H1 (cell line): ENCODE measurements at regions not wholly inside any gene's neighbourhood (a gene's known extent, or its start where the extent isn't known, plus 50 kb on each side); places are given as distances from the start of the nearest gene placed in this dataset.
A peak's percentile ranks its signal among the peaks of the same experiment; 100 is the strongest.

Experiments
- CTCF ChIA-PET: fragments of 300-600 bp; sonication (Branson Sonifier 250); formaldehyde crosslinking; loops from one replicate; lab custom pipeline; 2021; ENCODE audit not compliant: partially characterized antibody; lab: Charles Lee
- POLR2A ChIA-PET: fragments of 300-600 bp; sonication (Branson Sonifier 250); formaldehyde crosslinking; loops from one replicate; lab custom pipeline; 2021; ENCODE audit warnings: inconsistent platforms; ENCODE audit not compliant: partially characterized antibody; lab: Charles Lee
- DNase-seq, 2 experiments: peaks; one replicate each; pipeline versions ENCODE4 v3.0.0 to v3.0.0-alpha.2; 2010 to 2022; ENCODE audit warnings: low spot score in 2 of 2, low read depth in 1 of 2, mixed read lengths in 1 of 2
- FAIRE-seq: peaks from 2 replicates; lab custom pipeline; 2011; peaks lifted over from hg19 to GRCh38; lab: Jason Lieb, UNC
- H2AFZ ChIP-seq: 2 replicates; pipeline ENCODE4 v1.8.1; 2012; ENCODE audit warnings: low read length, inconsistent platforms
- H2AK5ac ChIP-seq: 2 replicates; pipeline ENCODE4 v1.6.1; 2013; ENCODE audit warnings: low read depth, low read length
- H2BK120ac ChIP-seq: replicated peaks from 2 replicates; pipeline ENCODE3; 2013; ENCODE audit warnings: low read depth, low read length, inconsistent platforms
- H2BK12ac ChIP-seq: 2 replicates; pipeline ENCODE4 v1.6.1; 2013; ENCODE audit warnings: low read depth, low read length
- H2BK15ac ChIP-seq: 2 replicates; pipeline ENCODE4 v1.6.1; 2013; ENCODE audit warnings: low read length
- H2BK20ac ChIP-seq: 2 replicates; pipeline ENCODE4 v1.6.1; 2013; ENCODE audit warnings: low read length
- H2BK5ac ChIP-seq: 2 replicates; pipeline ENCODE4 v1.6.1; 2013; ENCODE audit warnings: low read depth, low read length
- H3K14ac ChIP-seq: 2 replicates; pipeline ENCODE4 v1.6.1; 2013; ENCODE audit warnings: inconsistent platforms; ENCODE audit not compliant: insufficient read length
- H3K18ac ChIP-seq: 2 replicates; pipeline ENCODE4 v1.6.1; 2013; ENCODE audit warnings: low read length; ENCODE audit errors: extremely low read depth
- H3K23ac ChIP-seq: 2 replicates; pipeline ENCODE4 v1.6.1; 2013; ENCODE audit warnings: inconsistent platforms; ENCODE audit not compliant: insufficient read length
- H3K23me2 ChIP-seq: 2 replicates; pipeline ENCODE4 v1.6.1; 2013; ENCODE audit warnings: low read depth, low read length
- H3K27ac ChIP-seq: 2 replicates; pipeline ENCODE4 v1.6.1; 2011; ENCODE audit warnings: low read depth, low read length, inconsistent platforms
- H3K27me3 ChIP-seq, 4 experiments: replicated peaks in 1 of 4; 1 replicate in 1 of 4; 2 replicates in 3 of 4; pipeline versions ENCODE4 v1.6.1 to v1.8.1; 2011 to 2013; ENCODE audit warnings: low read length in 3 of 4, mild to moderate bottlenecking in 3 of 4, inconsistent platforms in 2 of 4, mixed read lengths in 2 of 4, moderate library complexity in 1 of 4; ENCODE audit not compliant: control insufficient read depth in 3 of 4, insufficient read depth in 3 of 4; ENCODE audit errors: extremely low read depth in 1 of 4
- H3K36me3 ChIP-seq, 4 experiments: 2 replicates each; pipeline versions ENCODE4 v1.6.1 to v1.8.1; 2011 to 2013; ENCODE audit warnings: mild to moderate bottlenecking in 4 of 4, low read length in 3 of 4, moderate library complexity in 2 of 4, control low read depth in 1 of 4, inconsistent platforms in 1 of 4; ENCODE audit not compliant: insufficient read depth in 4 of 4, control insufficient read depth in 2 of 4
- H3K4ac ChIP-seq: replicated peaks from 2 replicates; pipeline ENCODE3; 2013; ENCODE audit warnings: low read length, low read depth, mixed read lengths, inconsistent platforms; ENCODE audit not compliant: insufficient read length
- H3K4me1 ChIP-seq, 4 experiments: replicated peaks in 1 of 4; 1 replicate in 1 of 4; 2 replicates in 3 of 4; pipeline versions ENCODE4 v1.6.1 to v1.8.1; 2011 to 2013; ENCODE audit warnings: low read length in 3 of 4, inconsistent platforms in 2 of 4, mixed read lengths in 1 of 4; ENCODE audit not compliant: insufficient read depth in 4 of 4, control insufficient read depth in 3 of 4
- H3K4me2 ChIP-seq, 2 experiments: 2 replicates each; pipeline versions ENCODE4 v1.6.1 to v1.8.1; 2011 to 2013; ENCODE audit warnings: low read depth in 2 of 2, low read length in 2 of 2, control low read depth in 1 of 2, inconsistent platforms in 1 of 2, mild to moderate bottlenecking in 1 of 2; ENCODE audit not compliant: insufficient read depth in 1 of 2
- H3K4me3 ChIP-seq, 4 experiments: fragments of 200-600, 300-600 bp in 1 of 4; sonication (generic), shearing (Covaris generic), sonication (Bioruptor Twin) in 1 of 4; 2 replicates each; pipeline versions ENCODE4 v1.5.1 to v1.8.1; 2011 to 2016; ENCODE audit warnings: low read length in 4 of 4, low read depth in 3 of 4, control low read depth in 2 of 4, inconsistent platforms in 2 of 4, mild to moderate bottlenecking in 2 of 4, mixed read lengths in 1 of 4, moderate library complexity in 1 of 4; ENCODE audit not compliant: insufficient read depth in 2 of 4; ENCODE audit errors: extremely low read depth in 1 of 4
- H3K56ac ChIP-seq: replicated peaks from 2 replicates; pipeline ENCODE3; 2013; ENCODE audit warnings: low read depth, mild to moderate bottlenecking, mixed read lengths, low read length, inconsistent platforms; ENCODE audit not compliant: insufficient read length
- H3K79me1 ChIP-seq: 2 replicates; pipeline ENCODE4 v1.6.1; 2013; ENCODE audit warnings: low read depth, low read length, control low read depth
- H3K79me2 ChIP-seq, 2 experiments: 2 replicates each; pipeline versions ENCODE4 v1.6.1 to v1.8.1; 2012 to 2013; ENCODE audit warnings: low read length in 2 of 2, mild to moderate bottlenecking in 2 of 2, inconsistent platforms in 1 of 2; ENCODE audit not compliant: insufficient read depth in 2 of 2, control insufficient read depth in 1 of 2
- H3K9ac ChIP-seq, 4 experiments: replicated peaks in 1 of 4; 1 replicate in 1 of 4; 2 replicates in 3 of 4; pipeline versions ENCODE4 v1.6.1 to v1.8.1; 2011 to 2013; ENCODE audit warnings: low read depth in 3 of 4, low read length in 3 of 4, control low read depth in 2 of 4, mild to moderate bottlenecking in 2 of 4, moderate library complexity in 2 of 4, inconsistent platforms in 1 of 4; ENCODE audit errors: extremely low read depth in 1 of 4
- H3K9me3 ChIP-seq, 2 experiments: 2 replicates each; pipeline versions ENCODE4 v1.6.1 to v1.8.1; 2012 to 2013; ENCODE audit warnings: mild to moderate bottlenecking in 2 of 2, moderate library complexity in 2 of 2, control low read depth in 1 of 2, inconsistent platforms in 1 of 2, low read depth in 1 of 2, low read length in 1 of 2, mixed read lengths in 1 of 2; ENCODE audit not compliant: insufficient read depth in 2 of 2
- H4K20me1 ChIP-seq, 2 experiments: replicated peaks in 1 of 2; 2 replicates each; pipeline versions ENCODE3 to v1.8.1; 2011 to 2013; ENCODE audit warnings: inconsistent platforms in 2 of 2, low read length in 2 of 2, mild to moderate bottlenecking in 1 of 2; ENCODE audit not compliant: insufficient read depth in 2 of 2, control insufficient read depth in 1 of 2
- H4K5ac ChIP-seq: 2 replicates; pipeline ENCODE4 v1.6.1; 2013; ENCODE audit warnings: low read length, low read depth, mixed read lengths, inconsistent platforms; ENCODE audit not compliant: insufficient read length
- H4K8ac ChIP-seq: 2 replicates; pipeline ENCODE4 v1.8.0; 2013; ENCODE audit warnings: mild to moderate bottlenecking, moderate library complexity, low read length, inconsistent platforms; ENCODE audit not compliant: insufficient read depth; ENCODE audit errors: extremely low read depth
- H4K91ac ChIP-seq: replicated peaks from 2 replicates; pipeline ENCODE3; 2013; ENCODE audit warnings: low read length, mixed read lengths, inconsistent platforms; ENCODE audit not compliant: insufficient read length
- BACH1 ChIP-seq: IDR thresholded peaks from 2 replicates; pipeline ENCODE4 v1.6.1; 2012; ENCODE audit warnings: low read length, improper control_type of control experiment
- CEBPB ChIP-seq: IDR thresholded peaks from 2 replicates; pipeline ENCODE4 v1.6.1; 2012; ENCODE audit warnings: low read depth, low read length
- CREB1 ChIP-seq: IDR thresholded peaks from 2 replicates; pipeline ENCODE4 v1.6.1; 2012; ENCODE audit warnings: inconsistent platforms
- CTCF ChIP-seq, 3 experiments: IDR thresholded peaks; 1 replicate in 2 of 3; 2 replicates in 1 of 3; pipeline versions ENCODE4 v1.5.1 to v1.6.1; 2011; ENCODE audit warnings: low read length in 3 of 3, mild to moderate bottlenecking in 3 of 3, inconsistent platforms in 2 of 3, low read depth in 1 of 3, moderate library complexity in 1 of 3; ENCODE audit not compliant: insufficient read depth in 1 of 3; ENCODE audit errors: control extremely low read depth in 1 of 3
- FOSL1 ChIP-seq: IDR thresholded peaks from 2 replicates; pipeline ENCODE4 v1.6.1; 2011; ENCODE audit warnings: mild to moderate bottlenecking, low read depth, low read length, moderate library complexity; ENCODE audit not compliant: insufficient read depth
- GABPA ChIP-seq: IDR thresholded peaks from 2 replicates; pipeline ENCODE4 v1.6.1; 2011; ENCODE audit warnings: mild to moderate bottlenecking, low read length, moderate library complexity, borderline replicate concordance; ENCODE audit not compliant: insufficient read depth
- KDM5A ChIP-seq: fragments of 200-600 bp; IDR thresholded peaks from 2 replicates; pipeline ENCODE4 v1.7.1; 2012; ENCODE audit warnings: mild to moderate bottlenecking, low read length, inconsistent platforms, mixed read lengths
- POLR2A ChIP-seq, 2 experiments: IDR thresholded peaks; 1 replicate in 1 of 2; 2 replicates in 1 of 2; pipeline ENCODE4 v1.6.1; 2011; ENCODE audit warnings: low read depth in 2 of 2, low read length in 2 of 2, mild to moderate bottlenecking in 2 of 2; ENCODE audit errors: control extremely low read depth in 1 of 2
- RBBP5 ChIP-seq: IDR thresholded peaks from 2 replicates; pipeline ENCODE4 v1.7.1; 2012; ENCODE audit warnings: low read depth, mild to moderate bottlenecking, inconsistent platforms, low read length, moderate library complexity, borderline replicate concordance
- TEAD4 ChIP-seq: IDR thresholded peaks from 2 replicates; pipeline ENCODE4 v1.6.1; 2012; ENCODE audit warnings: low read depth, low read length, inconsistent platforms, mixed read lengths
- ZNF274 ChIP-seq: IDR thresholded peaks from 2 replicates; pipeline ENCODE4 v1.7.0; 2012; ENCODE audit warnings: low read length, borderline replicate concordance; ENCODE audit errors: extremely low read depth
- whole genome bisulfite sequencing, 2 experiments: shearing (Covaris generic) in 1 of 2; methylation state at CpG; one replicate each; pipeline versions ENCODE4 v1.1.6 to v1.1.7; 2013 to 2015; ENCODE audit warnings: low lambda C conversion rate in 2 of 2, mixed read lengths in 2 of 2, inconsistent platforms in 1 of 2, low coverage in 1 of 2, missing lambda C conversion rate in 1 of 2; ENCODE audit not compliant: insufficient replicate concordance in 2 of 2, insufficient coverage in 1 of 2, insufficient read length in 1 of 2; ENCODE audit errors: extremely low coverage in 1 of 2, missing lambda C conversion rate in 1 of 2; 5-methylcytosine and 5-hydroxymethylcytosine counted together
- TF ChIP-seq, protein P1 (sequence below): IDR thresholded peaks from 2 replicates; pipeline ENCODE4 v1.6.1; 2011; ENCODE audit warnings: low read depth, mild to moderate bottlenecking, low read length; ENCODE audit not compliant: insufficient read depth

DNA sequence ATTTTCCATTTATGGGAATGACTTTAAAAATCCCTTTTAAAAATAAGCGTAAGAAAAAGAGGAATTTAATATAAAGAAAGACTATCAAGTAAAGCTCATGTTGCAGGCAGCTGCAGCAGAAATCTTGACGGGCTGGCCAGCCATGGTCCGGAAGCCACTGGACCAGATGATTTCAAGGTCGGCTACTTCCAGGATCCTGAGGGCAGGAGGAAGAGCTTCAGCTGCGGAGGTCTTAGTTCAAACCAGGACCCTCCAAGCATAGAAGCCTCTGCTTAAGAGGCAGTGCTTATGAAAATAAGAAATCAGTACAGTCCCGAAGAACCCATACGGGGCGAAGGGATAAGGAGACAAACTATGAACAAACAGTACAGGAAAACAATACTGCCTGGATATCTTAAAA is 220.2 kb upstream of the CELF2 start:
- H2BK15ac ChIP-seq: no peak overlapping the region
- H3K14ac ChIP-seq: no peak overlapping the region
- no peak overlapping the region for H3K4ac ChIP-seq
- DNase-seq (no peak), FAIRE-seq (no peak)
- 0 out of 2 replicates have a peak overlapping the region, but pooled peaks have one; percentile 84 for H2BK12ac ChIP-seq
- no peak overlapping the region for H3K4me3 ChIP-seq
- H4K91ac ChIP-seq: no peak overlapping the region
- no peak overlapping the region for H2AK5ac ChIP-seq
- H3K23ac ChIP-seq: no peak overlapping the region
- peaks cover 5% of the 10 kb centered on the region; the same call in 1 of the 2 replicates for H3K23me2 ChIP-seq
- H3K79me1 ChIP-seq: no peaks in the 10 kb centered on the region
- no peak overlapping the region for H4K5ac ChIP-seq
- no peak overlapping the region for H2BK120ac ChIP-seq
- H3K36me3 ChIP-seq: no peaks in the 10 kb centered on the region; a peak in 1 of 8 replicates
- no peaks in the 10 kb centered on the region for H3K9me3 ChIP-seq
- no peak overlapping the region for H2AFZ ChIP-seq
- H2BK20ac ChIP-seq: 0 out of 2 replicates have a peak overlapping the region, but pooled peaks have one; percentile 77
- peak overlapping the region in 1 of 2 experiments; percentile 64; a peak in 2 of 4 replicates for H3K4me2 ChIP-seq
- H3K27ac ChIP-seq: no peak overlapping the region
- H2BK5ac ChIP-seq: peak overlapping the region; percentile 66; the same call in 1 of the 2 replicates
- peaks cover 8 to 20% (median 16%) of the 10 kb centered on the region in 4 experiments for H3K4me1 ChIP-seq
- H3K27me3 ChIP-seq: no peaks in the 10 kb centered on the region
- H3K56ac ChIP-seq: no peak overlapping the region
- no peaks in the 10 kb centered on the region for H3K79me2 ChIP-seq
- no peak overlapping the region for H3K9ac ChIP-seq
- no peak overlapping the region for H4K8ac ChIP-seq
- CTCF ChIA-PET: interaction anchor here (0.6 to 1.3 kb wide), 3 partner anchors 12 to 663 kb away, joined by 3 to 5 read pairs (median 3); no protein-coding TSS in a partner anchor
- H3K18ac ChIP-seq: peak overlapping the region; percentile 38; the same call in 1 of the 2 replicates
- WGBS, 2 experiments: 72% methylated on average over 8 of the region's 8 CpGs; no CpG with 5 or more reads in 1 of the 2 experiments
- POLR2A ChIA-PET: no interaction called here
- no peaks in the 10 kb centered on the region for H4K20me1 ChIP-seq
- TF ChIP-seq, protein P1, sequence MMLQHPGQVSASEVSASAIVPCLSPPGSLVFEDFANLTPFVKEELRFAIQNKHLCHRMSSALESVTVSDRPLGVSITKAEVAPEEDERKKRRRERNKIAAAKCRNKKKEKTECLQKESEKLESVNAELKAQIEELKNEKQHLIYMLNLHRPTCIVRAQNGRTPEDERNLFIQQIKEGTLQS: no peak
- no peak for TF ChIP-seq FOSL1
- TF ChIP-seq BACH1: no peak
- no peak for TF ChIP-seq CTCF (IDR thresholded peaks at IDR 0.05; ENCODE audit: control extremely low read depth in 1 of 3, insufficient read depth in 1 of 3, low read depth in 1 of 3, low read length in 3 of 3)
- no peak for TF ChIP-seq POLR2A (IDR thresholded peaks at IDR 0.05; ENCODE audit: control extremely low read depth in 1 of 2, low read depth in 2 of 2, low read length in 2 of 2)
- TF ChIP-seq ZNF274: no peak
- TF ChIP-seq GABPA: no peak
- no peak for TF ChIP-seq TEAD4
- TF ChIP-seq KDM5A: no peak
- no peak for TF ChIP-seq RBBP5
- TF ChIP-seq CEBPB: no peak
- TF ChIP-seq CREB1: no peak
